ENCODE measurements at regions not wholly inside any gene's neighbourhood (a gene's known extent, or its start where the extent isn't known, plus 50 kb on each side); places are given as distances from the start of the nearest gene placed in this dataset.

DNA sequence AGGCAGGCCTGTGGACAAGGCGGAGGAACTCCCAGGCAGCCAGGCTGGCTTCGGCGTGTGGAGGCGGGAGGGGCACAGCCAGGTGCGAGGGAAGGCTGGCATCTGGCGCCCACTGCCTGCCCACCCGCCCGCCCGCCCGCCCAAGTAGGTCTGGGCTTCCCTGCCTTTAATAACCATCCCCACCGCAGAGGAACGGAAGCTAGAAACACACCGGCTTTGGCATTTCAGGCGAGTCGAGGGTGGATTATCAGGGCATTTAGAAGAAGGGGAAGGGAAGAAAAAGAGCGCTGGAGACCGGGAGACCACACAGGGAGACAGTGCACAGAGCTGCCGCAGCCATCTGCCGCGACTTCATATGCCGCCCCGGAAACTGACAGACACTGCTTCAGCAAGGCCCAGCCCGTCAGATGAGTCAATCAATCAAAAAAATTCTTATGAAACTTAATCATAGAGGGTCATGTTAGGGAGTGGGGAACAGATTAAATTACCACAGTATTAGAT lies 199.7 kb downstream of the TSHZ3 start:
- TF ChIP-seq, protein P1, sequence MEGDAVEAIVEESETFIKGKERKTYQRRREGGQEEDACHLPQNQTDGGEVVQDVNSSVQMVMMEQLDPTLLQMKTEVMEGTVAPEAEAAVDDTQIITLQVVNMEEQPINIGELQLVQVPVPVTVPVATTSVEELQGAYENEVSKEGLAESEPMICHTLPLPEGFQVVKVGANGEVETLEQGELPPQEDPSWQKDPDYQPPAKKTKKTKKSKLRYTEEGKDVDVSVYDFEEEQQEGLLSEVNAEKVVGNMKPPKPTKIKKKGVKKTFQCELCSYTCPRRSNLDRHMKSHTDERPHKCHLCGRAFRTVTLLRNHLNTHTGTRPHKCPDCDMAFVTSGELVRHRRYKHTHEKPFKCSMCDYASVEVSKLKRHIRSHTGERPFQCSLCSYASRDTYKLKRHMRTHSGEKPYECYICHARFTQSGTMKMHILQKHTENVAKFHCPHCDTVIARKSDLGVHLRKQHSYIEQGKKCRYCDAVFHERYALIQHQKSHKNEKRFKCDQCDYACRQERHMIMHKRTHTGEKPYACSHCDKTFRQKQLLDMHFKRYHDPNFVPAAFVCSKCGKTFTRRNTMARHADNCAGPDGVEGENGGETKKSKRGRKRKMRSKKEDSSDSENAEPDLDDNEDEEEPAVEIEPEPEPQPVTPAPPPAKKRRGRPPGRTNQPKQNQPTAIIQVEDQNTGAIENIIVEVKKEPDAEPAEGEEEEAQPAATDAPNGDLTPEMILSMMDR (IDR thresholded peaks at IDR 0.05; ENCODE audit: poor library complexity, severe bottlenecking) = no peak
- TF ChIP-seq MXI1 (conservative IDR thresholded peaks at IDR 0.05; ENCODE audit: poor library complexity, severe bottlenecking) (no peak), EZH2 (IDR thresholded peaks at IDR 0.05; ENCODE audit: borderline replicate concordance, insufficient read depth, low read length, poor library complexity, severe bottlenecking) (no peak), EP300 (conservative IDR thresholded peaks at IDR 0.05; ENCODE audit: poor library complexity, severe bottlenecking) (no peak)

All from neural cell (in vitro differentiated cells).